K562 (cell line): ENCODE measurements at regions not wholly inside any gene's neighbourhood (a gene's known extent, or its start where the extent isn't known, plus 50 kb on each side); places are given as distances from the start of the nearest gene placed in this dataset.

Experiments
- ATAC-seq: fragments of 200-7000 bp; cut with Tn5 transposase; 3 replicates; pipeline ENCODE4 v1.9.1; 2020; ENCODE audit warnings: moderate library complexity
- BruUV-seq: library from RNA; stranded (reverse); fragments of 400-500 nt; replicated peaks from 2 replicates; lab custom pipeline; 2021; lab: Mats Ljungman, UMichigan
- CTCF ChIA-PET: fragments of 300-600 bp; formaldehyde crosslinking; extraction: SDS; loops from one replicate; lab custom pipeline; 2021; ENCODE audit warnings: low intra/inter-chr PET ratio; lab: Yijun Ruan, JAX
- POLR2A ChIA-PET: fragments of 300-600, 350-650 bp; sonication (Branson Sonifier 250); formaldehyde crosslinking; extraction: SDS; loops from one replicate; lab custom pipeline; 2021; ENCODE audit warnings: antibody characterized with exemption, inconsistent platforms; lab: Yijun Ruan, JAX
- DNase-seq, 4 experiments: peaks; one replicate each; pipeline versions ENCODE4 v3.0.0 to v3.0.0-alpha.2; 2011 to 2018; ENCODE audit warnings: low spot score in 3 of 4, mixed read lengths in 3 of 4; ENCODE audit errors: extremely low read depth in 1 of 4
- FAIRE-seq: peaks from 2 replicates; lab custom pipeline; 2011; peaks lifted over from hg19 to GRCh38; lab: Jason Lieb, UNC
- H2AFZ ChIP-seq: 2 replicates; pipeline ENCODE4 v1.6.0; 2011; ENCODE audit warnings: low read depth, low read length, control low read depth, inconsistent platforms
- H3K27ac ChIP-seq: fragments of 200-600 bp; 3 replicates; pipeline ENCODE4 v1.8.0; 2011; ENCODE audit warnings: low read depth, mild to moderate bottlenecking, control low read depth, inconsistent platforms, low read length, moderate library complexity, mixed read lengths; ENCODE audit errors: extremely low read depth
- H3K27me3 ChIP-seq, 2 experiments: fragments of 300-600 bp in 1 of 2; 2 replicates in 1 of 2; 3 replicates in 1 of 2; pipeline versions ENCODE4 v1.6.0 to v1.8.0; 2011; ENCODE audit warnings: inconsistent platforms in 2 of 2, low read length in 2 of 2, mild to moderate bottlenecking in 1 of 2, mixed read lengths in 1 of 2, moderate library complexity in 1 of 2; ENCODE audit not compliant: control insufficient read depth in 2 of 2, insufficient read depth in 2 of 2
- H3K36me3 ChIP-seq: fragments of 300-600 bp; 3 replicates; pipeline ENCODE4 v1.8.0; 2011; ENCODE audit warnings: mild to moderate bottlenecking, low read length, inconsistent platforms; ENCODE audit not compliant: control insufficient read depth, insufficient read depth
- H3K4me1 ChIP-seq, 2 experiments: fragments of 200-600 bp in 1 of 2; replicated peaks in 1 of 2; 2 replicates in 1 of 2; 3 replicates in 1 of 2; pipeline versions ENCODE4 v1.5.1 to v1.8.0; 2011; ENCODE audit warnings: inconsistent platforms in 2 of 2, low read length in 2 of 2, mild to moderate bottlenecking in 1 of 2, mixed read lengths in 1 of 2, moderate library complexity in 1 of 2; ENCODE audit not compliant: control insufficient read depth in 2 of 2, insufficient read depth in 2 of 2
- H3K4me2 ChIP-seq: 2 replicates; pipeline ENCODE4 v1.6.1; 2011; ENCODE audit warnings: low read length, control low read depth, inconsistent platforms, mixed read lengths; ENCODE audit not compliant: insufficient read depth
- H3K4me3 ChIP-seq: fragments of 200-600 bp; sonication (generic), shearing (Covaris generic); 2 replicates; pipeline ENCODE4 v1.5.1; 2016; ENCODE audit warnings: control low read depth, inconsistent platforms
- H3K79me2 ChIP-seq: fragments of 200-600 bp; 3 replicates; pipeline ENCODE4 v1.8.0; 2011; ENCODE audit warnings: low read length, inconsistent platforms; ENCODE audit not compliant: control insufficient read depth, insufficient read depth
- H3K9ac ChIP-seq, 2 experiments: 2 replicates each; pipeline versions ENCODE4 v1.6.0 to v1.6.1; 2011; ENCODE audit warnings: low read depth in 2 of 2, low read length in 2 of 2, control low read depth in 1 of 2, inconsistent platforms in 1 of 2, mild to moderate bottlenecking in 1 of 2, mixed read lengths in 1 of 2; ENCODE audit not compliant: insufficient read depth in 1 of 2
- H3K9me1 ChIP-seq: one replicate; pipeline ENCODE4 v1.6.0; 2011; ENCODE audit warnings: inconsistent platforms, mild to moderate bottlenecking, low read length, moderate library complexity; ENCODE audit not compliant: control insufficient read depth, insufficient read depth
- H3K9me3 ChIP-seq: replicated peaks from 2 replicates; pipeline ENCODE4 v1.5.1; 2011; ENCODE audit warnings: low read depth, low read length, inconsistent platforms; ENCODE audit not compliant: control insufficient read depth, insufficient read depth
- H4K20me1 ChIP-seq: replicated peaks from 2 replicates; pipeline ENCODE4 v1.6.1; 2011; ENCODE audit warnings: low read length, inconsistent platforms, mixed read lengths; ENCODE audit not compliant: control insufficient read depth, insufficient read depth
- FOSL1 ChIP-seq: fragments of 200-800 bp; sonication (Bioruptor generic); conservative IDR thresholded peaks from 2 replicates; pipeline ENCODE4 v1.6.1; 2016; ENCODE audit warnings: missing genetic modification characterization, missing compliant biosample characterization
- LARP7 ChIP-seq: fragments of 450-650 bp; IDR thresholded peaks from 2 replicates; pipeline ENCODE4 v1.6.1; 2016
- SOX6 ChIP-seq: fragments of 450-650 bp; IDR thresholded peaks from 2 replicates; pipeline ENCODE4 v1.6.1; 2014; ENCODE audit warnings: mild to moderate bottlenecking
- ZNF124 ChIP-seq: sonication (generic); formaldehyde crosslinking; IDR thresholded peaks from 2 replicates; pipeline ENCODE4 v1.8.1; 2022; ENCODE audit warnings: missing genetic modification reagents
- ZNF644 ChIP-seq: fragments of 200-800 bp; sonication (Bioruptor generic); IDR thresholded peaks from 2 replicates; pipeline ENCODE4 v1.6.1; 2016; ENCODE audit warnings: low read depth, missing genetic modification characterization, missing compliant biosample characterization
- WGBS: fragments of 100-300 bp; shearing (Covaris generic); methylation state at CpG from one replicate; pipeline ENCODE4 v1.1.6; 2016; ENCODE audit warnings: low coverage, mixed read lengths; ENCODE audit not compliant: insufficient coverage; ENCODE audit errors: missing lambda C conversion rate; 5-methylcytosine and 5-hydroxymethylcytosine counted together
- in situ Hi-C: fragments of 300-500 bp; cut with MboI; formaldehyde crosslinking; loops from 4 replicates; pipeline ENCODE4 v1.15.0; 2018; ENCODE audit warnings: inconsistent platforms, mixed read lengths
- intact Hi-C: fragments of 100-400 bp; cut with micrococcal nuclease; formaldehyde crosslinking; loops from 2 replicates; pipeline ENCODE4 v1.14.2; 2022
- TF ChIP-seq, protein P1 (sequence below): fragments of 450-650 bp; IDR thresholded peaks from 2 replicates; pipeline ENCODE4 v1.6.1; 2016; ENCODE audit warnings: missing biosample characterization, missing genetic modification characterization
- TF ChIP-seq, protein P2 (sequence below): sonication (generic); formaldehyde crosslinking; IDR thresholded peaks from 2 replicates; pipeline ENCODE4 v1.8.0; 2023; ENCODE audit warnings: missing genetic modification reagents, mild to moderate bottlenecking, borderline replicate concordance
- TF ChIP-seq, protein P3 (sequence below): fragments of 450-650 bp; IDR thresholded peaks from 2 replicates; pipeline ENCODE4 v1.6.1; 2018; ENCODE audit warnings: mild to moderate bottlenecking, low read depth; ENCODE audit not compliant: partially characterized antibody
- TF ChIP-seq, protein P4 (sequence below): sonication (generic); formaldehyde crosslinking; IDR thresholded peaks from 2 replicates; pipeline ENCODE4 v1.8.1; 2023; ENCODE audit warnings: missing genetic modification reagents, mild to moderate bottlenecking, borderline replicate concordance

DNA sequence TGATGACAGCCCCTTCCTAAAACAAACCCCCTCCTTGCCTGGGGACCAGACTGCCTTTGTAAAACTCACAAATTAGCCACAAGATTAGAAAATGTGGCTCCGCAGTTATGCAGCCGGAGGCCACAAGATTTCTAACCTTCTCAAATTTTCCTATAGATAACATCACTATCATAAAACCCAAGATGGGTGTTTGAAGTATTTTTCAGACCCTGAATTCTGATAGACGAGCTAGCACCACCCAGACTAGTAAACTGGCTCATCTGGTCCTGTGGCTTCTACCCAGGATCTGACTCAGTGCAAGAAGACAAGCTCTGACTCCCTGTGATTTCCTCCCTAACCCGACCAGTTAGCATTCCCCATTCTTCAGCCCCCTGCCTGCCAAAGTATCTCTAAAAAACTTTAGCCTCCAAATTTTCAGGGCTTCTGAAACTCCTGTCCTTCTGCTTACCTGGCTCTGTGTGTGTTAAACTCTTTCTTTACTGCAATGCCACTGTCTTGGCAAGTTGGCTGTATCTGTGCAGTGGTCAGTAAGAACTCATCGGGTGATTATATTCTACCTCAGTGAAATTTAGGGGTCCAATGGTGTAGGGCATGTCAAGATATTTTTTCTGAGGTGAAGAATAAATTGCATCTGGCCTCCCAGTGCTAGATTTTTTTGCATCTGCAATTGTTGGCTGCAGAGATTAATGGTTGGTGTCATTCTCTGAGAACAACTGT is 102.1 kb downstream of the S1PR1 start:
- Histone ChIP-seq H3K9me1 (no peaks in the 10 kb centered on the region), H3K9ac (no peak overlapping the region), H3K27me3 (no peaks in the 10 kb centered on the region), H3K9me3 (no peaks in the 10 kb centered on the region), H3K79me2 (no peaks in the 10 kb centered on the region), H3K4me3 (no peak overlapping the region), H3K27ac (no peak overlapping the region), H3K36me3 (no peaks in the 10 kb centered on the region), H3K4me2 (no peak overlapping the region), H2AFZ (no peak overlapping the region), H4K20me1 (no peaks in the 10 kb centered on the region), H3K4me1 (no peaks in the 10 kb centered on the region; a peak in 1 of 5 replicates)
- intact Hi-C loops: no loop called here
- in situ Hi-C loops: no loop called here
- ChIA-PET CTCF (no interaction called here), POLR2A (no interaction called here)
- no peak for FAIRE-seq
- ATAC-seq: no peak
- BruUV-seq: no TSS peak
- 0% methylated on average over 5 of the region's 5 CpGs for WGBS
- no peak for DNase-seq
- TF ChIP-seq, protein P1, sequence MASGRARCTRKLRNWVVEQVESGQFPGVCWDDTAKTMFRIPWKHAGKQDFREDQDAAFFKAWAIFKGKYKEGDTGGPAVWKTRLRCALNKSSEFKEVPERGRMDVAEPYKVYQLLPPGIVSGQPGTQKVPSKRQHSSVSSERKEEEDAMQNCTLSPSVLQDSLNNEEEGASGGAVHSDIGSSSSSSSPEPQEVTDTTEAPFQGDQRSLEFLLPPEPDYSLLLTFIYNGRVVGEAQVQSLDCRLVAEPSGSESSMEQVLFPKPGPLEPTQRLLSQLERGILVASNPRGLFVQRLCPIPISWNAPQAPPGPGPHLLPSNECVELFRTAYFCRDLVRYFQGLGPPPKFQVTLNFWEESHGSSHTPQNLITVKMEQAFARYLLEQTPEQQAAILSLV (tag): no peak
- TF ChIP-seq ZNF124 (CRISPR knock-in tag) (no peak), LARP7 (no peak), FOSL1 (tag) (no peak), ZNF644 (no peak), SOX6 (no peak)
- TF ChIP-seq, protein P2, sequence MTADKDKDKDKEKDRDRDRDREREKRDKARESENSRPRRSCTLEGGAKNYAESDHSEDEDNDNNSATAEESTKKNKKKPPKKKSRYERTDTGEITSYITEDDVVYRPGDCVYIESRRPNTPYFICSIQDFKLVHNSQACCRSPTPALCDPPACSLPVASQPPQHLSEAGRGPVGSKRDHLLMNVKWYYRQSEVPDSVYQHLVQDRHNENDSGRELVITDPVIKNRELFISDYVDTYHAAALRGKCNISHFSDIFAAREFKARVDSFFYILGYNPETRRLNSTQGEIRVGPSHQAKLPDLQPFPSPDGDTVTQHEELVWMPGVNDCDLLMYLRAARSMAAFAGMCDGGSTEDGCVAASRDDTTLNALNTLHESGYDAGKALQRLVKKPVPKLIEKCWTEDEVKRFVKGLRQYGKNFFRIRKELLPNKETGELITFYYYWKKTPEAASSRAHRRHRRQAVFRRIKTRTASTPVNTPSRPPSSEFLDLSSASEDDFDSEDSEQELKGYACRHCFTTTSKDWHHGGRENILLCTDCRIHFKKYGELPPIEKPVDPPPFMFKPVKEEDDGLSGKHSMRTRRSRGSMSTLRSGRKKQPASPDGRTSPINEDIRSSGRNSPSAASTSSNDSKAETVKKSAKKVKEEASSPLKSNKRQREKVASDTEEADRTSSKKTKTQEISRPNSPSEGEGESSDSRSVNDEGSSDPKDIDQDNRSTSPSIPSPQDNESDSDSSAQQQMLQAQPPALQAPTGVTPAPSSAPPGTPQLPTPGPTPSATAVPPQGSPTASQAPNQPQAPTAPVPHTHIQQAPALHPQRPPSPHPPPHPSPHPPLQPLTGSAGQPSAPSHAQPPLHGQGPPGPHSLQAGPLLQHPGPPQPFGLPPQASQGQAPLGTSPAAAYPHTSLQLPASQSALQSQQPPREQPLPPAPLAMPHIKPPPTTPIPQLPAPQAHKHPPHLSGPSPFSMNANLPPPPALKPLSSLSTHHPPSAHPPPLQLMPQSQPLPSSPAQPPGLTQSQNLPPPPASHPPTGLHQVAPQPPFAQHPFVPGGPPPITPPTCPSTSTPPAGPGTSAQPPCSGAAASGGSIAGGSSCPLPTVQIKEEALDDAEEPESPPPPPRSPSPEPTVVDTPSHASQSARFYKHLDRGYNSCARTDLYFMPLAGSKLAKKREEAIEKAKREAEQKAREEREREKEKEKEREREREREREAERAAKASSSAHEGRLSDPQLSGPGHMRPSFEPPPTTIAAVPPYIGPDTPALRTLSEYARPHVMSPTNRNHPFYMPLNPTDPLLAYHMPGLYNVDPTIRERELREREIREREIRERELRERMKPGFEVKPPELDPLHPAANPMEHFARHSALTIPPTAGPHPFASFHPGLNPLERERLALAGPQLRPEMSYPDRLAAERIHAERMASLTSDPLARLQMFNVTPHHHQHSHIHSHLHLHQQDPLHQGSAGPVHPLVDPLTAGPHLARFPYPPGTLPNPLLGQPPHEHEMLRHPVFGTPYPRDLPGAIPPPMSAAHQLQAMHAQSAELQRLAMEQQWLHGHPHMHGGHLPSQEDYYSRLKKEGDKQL: no peak
- TF ChIP-seq, protein P3, sequence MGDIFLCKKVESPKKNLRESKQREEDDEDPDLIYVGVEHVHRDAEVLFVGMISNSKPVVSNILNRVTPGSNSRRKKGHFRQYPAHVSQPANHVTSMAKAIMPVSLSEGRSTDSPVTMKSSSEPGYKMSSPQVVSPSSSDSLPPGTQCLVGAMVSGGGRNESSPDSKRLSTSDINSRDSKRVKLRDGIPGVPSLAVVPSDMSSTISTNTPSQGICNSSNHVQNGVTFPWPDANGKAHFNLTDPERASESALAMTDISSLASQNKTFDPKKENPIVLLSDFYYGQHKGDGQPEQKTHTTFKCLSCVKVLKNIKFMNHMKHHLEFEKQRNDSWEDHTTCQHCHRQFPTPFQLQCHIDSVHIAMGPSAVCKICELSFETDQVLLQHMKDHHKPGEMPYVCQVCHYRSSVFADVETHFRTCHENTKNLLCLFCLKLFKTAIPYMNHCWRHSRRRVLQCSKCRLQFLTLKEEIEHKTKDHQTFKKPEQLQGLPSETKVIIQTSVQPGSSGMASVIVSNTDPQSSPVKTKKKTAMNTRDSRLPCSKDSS: no peak
- TF ChIP-seq, protein P4, sequence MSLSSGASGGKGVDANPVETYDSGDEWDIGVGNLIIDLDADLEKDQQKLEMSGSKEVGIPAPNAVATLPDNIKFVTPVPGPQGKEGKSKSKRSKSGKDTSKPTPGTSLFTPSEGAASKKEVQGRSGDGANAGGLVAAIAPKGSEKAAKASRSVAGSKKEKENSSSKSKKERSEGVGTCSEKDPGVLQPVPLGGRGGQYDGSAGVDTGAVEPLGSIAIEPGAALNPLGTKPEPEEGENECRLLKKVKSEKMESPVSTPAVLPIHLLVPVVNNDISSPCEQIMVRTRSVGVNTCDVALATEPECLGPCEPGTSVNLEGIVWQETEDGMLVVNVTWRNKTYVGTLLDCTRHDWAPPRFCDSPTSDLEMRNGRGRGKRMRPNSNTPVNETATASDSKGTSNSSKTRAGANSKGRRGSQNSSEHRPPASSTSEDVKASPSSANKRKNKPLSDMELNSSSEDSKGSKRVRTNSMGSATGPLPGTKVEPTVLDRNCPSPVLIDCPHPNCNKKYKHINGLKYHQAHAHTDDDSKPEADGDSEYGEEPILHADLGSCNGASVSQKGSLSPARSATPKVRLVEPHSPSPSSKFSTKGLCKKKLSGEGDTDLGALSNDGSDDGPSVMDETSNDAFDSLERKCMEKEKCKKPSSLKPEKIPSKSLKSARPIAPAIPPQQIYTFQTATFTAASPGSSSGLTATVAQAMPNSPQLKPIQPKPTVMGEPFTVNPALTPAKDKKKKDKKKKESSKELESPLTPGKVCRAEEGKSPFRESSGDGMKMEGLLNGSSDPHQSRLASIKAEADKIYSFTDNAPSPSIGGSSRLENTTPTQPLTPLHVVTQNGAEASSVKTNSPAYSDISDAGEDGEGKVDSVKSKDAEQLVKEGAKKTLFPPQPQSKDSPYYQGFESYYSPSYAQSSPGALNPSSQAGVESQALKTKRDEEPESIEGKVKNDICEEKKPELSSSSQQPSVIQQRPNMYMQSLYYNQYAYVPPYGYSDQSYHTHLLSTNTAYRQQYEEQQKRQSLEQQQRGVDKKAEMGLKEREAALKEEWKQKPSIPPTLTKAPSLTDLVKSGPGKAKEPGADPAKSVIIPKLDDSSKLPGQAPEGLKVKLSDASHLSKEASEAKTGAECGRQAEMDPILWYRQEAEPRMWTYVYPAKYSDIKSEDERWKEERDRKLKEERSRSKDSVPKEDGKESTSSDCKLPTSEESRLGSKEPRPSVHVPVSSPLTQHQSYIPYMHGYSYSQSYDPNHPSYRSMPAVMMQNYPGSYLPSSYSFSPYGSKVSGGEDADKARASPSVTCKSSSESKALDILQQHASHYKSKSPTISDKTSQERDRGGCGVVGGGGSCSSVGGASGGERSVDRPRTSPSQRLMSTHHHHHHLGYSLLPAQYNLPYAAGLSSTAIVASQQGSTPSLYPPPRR (CRISPR knock-in tag): no peak
